Astrocyte (in vitro differentiated cells and primary cell): ENCODE measurements at regions not wholly inside any gene's neighbourhood (a gene's known extent, or its start where the extent isn't known, plus 50 kb on each side); places are given as distances from the start of the nearest gene placed in this dataset.

Experiments used
- DNase-seq: peaks from one replicate; pipeline ENCODE4 v3.0.0-alpha.2; 2010; ENCODE audit warnings: low read depth
- FAIRE-seq: peaks from 2 replicates; lab custom pipeline; 2011; peaks lifted over from hg19 to GRCh38; lab: Jason Lieb, UNC
- H2AFZ ChIP-seq: 2 replicates; pipeline ENCODE4 v1.6.0; 2012; ENCODE audit warnings: low read depth, low read length, inconsistent platforms
- H3K27ac ChIP-seq: 2 replicates; pipeline ENCODE4 v1.5.1; 2011; ENCODE audit warnings: low read depth, low read length, inconsistent platforms
- H3K27me3 ChIP-seq: 2 replicates; pipeline ENCODE4 v1.6.0; 2011; ENCODE audit warnings: low read length, inconsistent platforms; ENCODE audit not compliant: insufficient read depth
- H3K36me3 ChIP-seq: 2 replicates; pipeline ENCODE4 v1.5.1; 2011; ENCODE audit warnings: low read length, inconsistent platforms; ENCODE audit not compliant: insufficient read depth
- H3K4me1 ChIP-seq: 2 replicates; pipeline ENCODE4 v1.5.1; 2011; ENCODE audit warnings: low read length, inconsistent platforms; ENCODE audit not compliant: insufficient read depth
- H3K4me2 ChIP-seq: 2 replicates; pipeline ENCODE4 v1.6.0; 2012; ENCODE audit warnings: low read length, inconsistent platforms
- H3K4me3 ChIP-seq: 2 replicates; pipeline ENCODE4 v1.5.1; 2011; ENCODE audit warnings: low read depth, mild to moderate bottlenecking, low read length, inconsistent platforms; ENCODE audit not compliant: insufficient read depth
- H3K79me2 ChIP-seq: 2 replicates; pipeline ENCODE4 v1.6.0; 2012; ENCODE audit warnings: mild to moderate bottlenecking, low read length, inconsistent platforms; ENCODE audit not compliant: insufficient read depth
- H3K9ac ChIP-seq: 2 replicates; pipeline ENCODE4 v1.6.0; 2012; ENCODE audit warnings: mild to moderate bottlenecking, low read length, inconsistent platforms
- H3K9me3 ChIP-seq: 2 replicates; pipeline ENCODE4 v1.5.1; 2012; ENCODE audit warnings: low read depth, mild to moderate bottlenecking, low read length, inconsistent platforms; ENCODE audit not compliant: insufficient read depth
- H4K20me1 ChIP-seq: 2 replicates; pipeline ENCODE4 v1.6.0; 2012; ENCODE audit warnings: low read length, inconsistent platforms; ENCODE audit not compliant: insufficient read depth
- H3K27ac Mint-ChIP-seq: one replicate; pipeline ENCODE4 v1.8.0; 2021; ENCODE audit warnings: mild to moderate bottlenecking, mixed read lengths; ENCODE audit not compliant: unreplicated experiment
- H3K27me3 Mint-ChIP-seq: one replicate; pipeline ENCODE4 v1.8.0; 2021; ENCODE audit warnings: low read depth, mixed read lengths; ENCODE audit not compliant: unreplicated experiment
- H3K36me3 Mint-ChIP-seq: one replicate; pipeline ENCODE4 v1.8.0; 2021; ENCODE audit warnings: low read depth, mixed read lengths; ENCODE audit not compliant: unreplicated experiment
- H3K4me1 Mint-ChIP-seq: one replicate; pipeline ENCODE4 v1.8.0; 2021; ENCODE audit warnings: low read depth, mixed read lengths; ENCODE audit not compliant: unreplicated experiment
- H3K4me3 Mint-ChIP-seq: one replicate; pipeline ENCODE4 v1.8.0; 2021; ENCODE audit warnings: mild to moderate bottlenecking, moderate library complexity, mixed read lengths; ENCODE audit not compliant: unreplicated experiment
- H3K9me3 Mint-ChIP-seq: one replicate; pipeline ENCODE4 v1.8.0; 2021; ENCODE audit warnings: mild to moderate bottlenecking, mixed read lengths; ENCODE audit not compliant: unreplicated experiment
- EZH2 ChIP-seq: IDR thresholded peaks from 2 replicates; pipeline ENCODE4 v1.6.1; 2012; ENCODE audit warnings: mild to moderate bottlenecking, low read length, inconsistent platforms; ENCODE audit not compliant: insufficient read depth
- TF ChIP-seq, protein P1 (sequence below): IDR thresholded peaks from 2 replicates; pipeline ENCODE4 v1.5.1; 2011; ENCODE audit warnings: low read depth, mild to moderate bottlenecking, inconsistent platforms, low read length, moderate library complexity; ENCODE audit not compliant: insufficient read depth

DNA sequence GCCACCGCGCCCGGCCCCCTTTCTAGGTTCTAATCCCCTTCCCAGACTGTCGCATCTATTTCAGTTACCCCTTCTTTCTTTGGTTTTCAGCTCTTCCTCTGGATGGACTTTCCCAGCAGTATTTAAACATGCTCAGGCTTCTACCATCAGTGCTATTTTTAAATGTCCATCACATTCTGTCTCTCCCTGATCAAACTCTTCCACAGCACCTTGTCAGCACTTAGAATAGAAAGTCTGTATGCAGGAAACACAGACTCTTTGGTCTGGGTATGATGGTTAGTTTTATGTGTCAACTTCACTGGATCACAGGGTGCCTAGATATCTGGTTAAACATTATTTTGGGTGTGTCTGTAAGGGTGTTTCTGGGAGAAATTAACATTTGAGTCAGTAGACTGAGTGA is 297.8 kb upstream of the ECI2 start:
- no peak for FAIRE-seq
- H3K27me3 Mint-ChIP-seq, result peaks cover 4% of the 10 kb centered on the region

DNA sequence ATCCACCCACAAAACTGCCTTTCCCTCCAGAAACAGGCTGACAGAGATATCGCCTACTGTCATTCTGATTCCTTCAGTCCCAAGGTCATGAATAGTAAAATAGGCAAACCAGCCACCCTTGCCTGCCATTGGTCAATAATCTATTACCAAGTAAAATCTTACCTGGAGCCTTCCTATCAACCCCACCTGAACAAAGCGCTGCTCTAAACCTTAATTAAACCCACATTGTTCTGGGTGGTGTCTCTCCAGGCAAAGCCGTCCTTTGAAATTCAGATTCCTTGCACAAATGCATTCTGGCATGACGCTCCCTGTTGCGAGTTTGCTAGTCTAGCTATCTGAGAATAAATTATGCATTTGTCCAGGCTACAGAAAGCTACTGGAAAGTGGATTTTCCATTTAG is 291.6 kb upstream of the ECI2 start:
- no peaks in the 10 kb centered on the region for H3K36me3 Mint-ChIP-seq
- H3K4me3 Mint-ChIP-seq, result no peak overlapping the region
- Histone ChIP-seq H3K4me1 (no peaks in the 10 kb centered on the region), H3K4me3 (no peak overlapping the region), H3K27me3 (no peaks in the 10 kb centered on the region), H4K20me1 (no peaks in the 10 kb centered on the region), H3K79me2 (no peaks in the 10 kb centered on the region), H3K9ac (no peak overlapping the region), H3K27ac (no peak overlapping the region), H3K4me2 (no peak overlapping the region), H3K36me3 (no peaks in the 10 kb centered on the region), H3K9me3 (no peaks in the 10 kb centered on the region), H2AFZ (no peak overlapping the region)
- no peak overlapping the region for H3K27ac Mint-ChIP-seq
- FAIRE-seq (no peak), DNase-seq (no peak)
- TF ChIP-seq, protein P1, sequence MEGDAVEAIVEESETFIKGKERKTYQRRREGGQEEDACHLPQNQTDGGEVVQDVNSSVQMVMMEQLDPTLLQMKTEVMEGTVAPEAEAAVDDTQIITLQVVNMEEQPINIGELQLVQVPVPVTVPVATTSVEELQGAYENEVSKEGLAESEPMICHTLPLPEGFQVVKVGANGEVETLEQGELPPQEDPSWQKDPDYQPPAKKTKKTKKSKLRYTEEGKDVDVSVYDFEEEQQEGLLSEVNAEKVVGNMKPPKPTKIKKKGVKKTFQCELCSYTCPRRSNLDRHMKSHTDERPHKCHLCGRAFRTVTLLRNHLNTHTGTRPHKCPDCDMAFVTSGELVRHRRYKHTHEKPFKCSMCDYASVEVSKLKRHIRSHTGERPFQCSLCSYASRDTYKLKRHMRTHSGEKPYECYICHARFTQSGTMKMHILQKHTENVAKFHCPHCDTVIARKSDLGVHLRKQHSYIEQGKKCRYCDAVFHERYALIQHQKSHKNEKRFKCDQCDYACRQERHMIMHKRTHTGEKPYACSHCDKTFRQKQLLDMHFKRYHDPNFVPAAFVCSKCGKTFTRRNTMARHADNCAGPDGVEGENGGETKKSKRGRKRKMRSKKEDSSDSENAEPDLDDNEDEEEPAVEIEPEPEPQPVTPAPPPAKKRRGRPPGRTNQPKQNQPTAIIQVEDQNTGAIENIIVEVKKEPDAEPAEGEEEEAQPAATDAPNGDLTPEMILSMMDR, result no peak
- TF ChIP-seq EZH2, result no peak
- peaks cover 7% of the 10 kb centered on the region for H3K9me3 Mint-ChIP-seq
- H3K27me3 Mint-ChIP-seq, result no peaks in the 10 kb centered on the region
- no peaks in the 10 kb centered on the region for H3K4me1 Mint-ChIP-seq

More for the DNA sequence above, 297.8 kb upstream of the ECI2 start:
- Mint-ChIP-seq H3K27ac (no peak overlapping the region), H3K36me3 (no peaks in the 10 kb centered on the region), H3K9me3 (peaks cover 4% of the 10 kb centered on the region), H3K4me1 (peaks cover 10% of the 10 kb centered on the region), H3K4me3 (no peak overlapping the region)
- Histone ChIP-seq H3K79me2 (no peaks in the 10 kb centered on the region), H4K20me1 (no peaks in the 10 kb centered on the region), H3K9ac (no peak overlapping the region), H3K27me3 (no peaks in the 10 kb centered on the region), H3K9me3 (no peaks in the 10 kb centered on the region), H3K4me2 (no peak overlapping the region), H3K27ac (no peak overlapping the region), H3K4me1 (no peaks in the 10 kb centered on the region), H2AFZ (no peak overlapping the region), H3K4me3 (no peak overlapping the region), H3K36me3 (no peaks in the 10 kb centered on the region)
- TF ChIP-seq, protein P1, result no peak
- TF ChIP-seq EZH2, result no peak
- DNase-seq, result no peak

DNA sequence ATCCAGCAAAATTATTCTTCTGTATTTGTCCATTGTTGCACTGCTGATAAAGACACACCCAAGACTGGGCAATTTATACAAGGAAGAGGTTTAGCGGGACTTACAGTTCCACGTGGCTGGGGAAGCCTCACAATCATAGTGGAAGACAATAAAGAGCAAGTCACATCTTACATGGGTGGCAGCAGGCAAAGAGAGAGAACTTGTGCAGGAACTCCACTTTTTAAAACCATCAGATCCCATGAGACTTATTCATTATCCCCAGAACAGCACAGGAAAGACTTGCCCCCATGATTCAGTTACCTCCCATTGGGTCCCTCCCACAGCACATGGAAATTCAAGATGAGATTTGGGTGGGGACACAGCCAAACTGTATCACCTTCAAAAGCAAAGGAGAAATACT is 286.5 kb upstream of the ECI2 start:
- Histone ChIP-seq H3K4me1 (no peaks in the 10 kb centered on the region), H3K27ac (no peak overlapping the region), H3K27me3 (no peaks in the 10 kb centered on the region), H3K36me3 (no peaks in the 10 kb centered on the region), H3K4me2 (no peak overlapping the region), H3K9ac (no peak overlapping the region), H3K4me3 (no peak overlapping the region), H4K20me1 (no peaks in the 10 kb centered on the region), H2AFZ (no peak overlapping the region), H3K9me3 (no peaks in the 10 kb centered on the region), H3K79me2 (no peaks in the 10 kb centered on the region)
- no peaks in the 10 kb centered on the region for H3K36me3 Mint-ChIP-seq
- H3K27ac Mint-ChIP-seq, result no peak overlapping the region
- H3K27me3 Mint-ChIP-seq, result no peaks in the 10 kb centered on the region
- TF ChIP-seq EZH2, result no peak
- TF ChIP-seq, protein P1, result no peak
- no peak overlapping the region for H3K4me3 Mint-ChIP-seq
- DNase-seq (no peak), FAIRE-seq (no peak)
- H3K9me3 Mint-ChIP-seq, result peaks cover 9% of the 10 kb centered on the region
- no peaks in the 10 kb centered on the region for H3K4me1 Mint-ChIP-seq
